ENCODE measurements at regions not wholly inside any gene's neighbourhood (a gene's known extent, or its start where the extent isn't known, plus 50 kb on each side); places are given as distances from the start of the nearest gene placed in this dataset.

DNA sequence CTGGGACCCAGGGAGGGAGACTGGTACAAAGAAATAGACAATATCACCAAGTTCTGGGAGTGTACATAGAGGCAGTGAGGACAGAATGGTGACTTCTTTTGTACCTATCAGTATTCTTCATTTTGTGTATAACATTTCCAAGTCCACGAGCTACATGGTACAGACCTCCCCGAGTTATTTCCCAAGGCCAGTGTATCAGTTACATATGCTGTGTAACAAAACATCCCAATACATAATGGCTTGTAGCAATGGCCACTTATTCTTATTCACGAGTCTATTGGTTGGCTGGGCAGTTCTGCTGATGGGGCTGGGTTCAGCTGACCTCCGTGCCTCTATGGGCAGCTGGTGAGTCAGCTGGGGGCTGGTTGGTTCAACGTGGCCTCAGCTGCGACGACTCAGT lies 98.7 kb upstream of the RFLNA start:
- DNase-seq (ENCODE audit: low read depth), result no peak
- TF ChIP-seq, protein P1, sequence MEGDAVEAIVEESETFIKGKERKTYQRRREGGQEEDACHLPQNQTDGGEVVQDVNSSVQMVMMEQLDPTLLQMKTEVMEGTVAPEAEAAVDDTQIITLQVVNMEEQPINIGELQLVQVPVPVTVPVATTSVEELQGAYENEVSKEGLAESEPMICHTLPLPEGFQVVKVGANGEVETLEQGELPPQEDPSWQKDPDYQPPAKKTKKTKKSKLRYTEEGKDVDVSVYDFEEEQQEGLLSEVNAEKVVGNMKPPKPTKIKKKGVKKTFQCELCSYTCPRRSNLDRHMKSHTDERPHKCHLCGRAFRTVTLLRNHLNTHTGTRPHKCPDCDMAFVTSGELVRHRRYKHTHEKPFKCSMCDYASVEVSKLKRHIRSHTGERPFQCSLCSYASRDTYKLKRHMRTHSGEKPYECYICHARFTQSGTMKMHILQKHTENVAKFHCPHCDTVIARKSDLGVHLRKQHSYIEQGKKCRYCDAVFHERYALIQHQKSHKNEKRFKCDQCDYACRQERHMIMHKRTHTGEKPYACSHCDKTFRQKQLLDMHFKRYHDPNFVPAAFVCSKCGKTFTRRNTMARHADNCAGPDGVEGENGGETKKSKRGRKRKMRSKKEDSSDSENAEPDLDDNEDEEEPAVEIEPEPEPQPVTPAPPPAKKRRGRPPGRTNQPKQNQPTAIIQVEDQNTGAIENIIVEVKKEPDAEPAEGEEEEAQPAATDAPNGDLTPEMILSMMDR (IDR thresholded peaks at IDR 0.05; ENCODE audit: low read depth, low read length), result no peak
- TF ChIP-seq, protein P2, sequence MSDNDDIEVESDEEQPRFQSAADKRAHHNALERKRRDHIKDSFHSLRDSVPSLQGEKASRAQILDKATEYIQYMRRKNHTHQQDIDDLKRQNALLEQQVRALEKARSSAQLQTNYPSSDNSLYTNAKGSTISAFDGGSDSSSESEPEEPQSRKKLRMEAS (IDR thresholded peaks at IDR 0.05; ENCODE audit: low read depth, low read length), result no peak
- no peak for TF ChIP-seq MYC (IDR thresholded peaks at IDR 0.05; ENCODE audit: low read depth, low read length)
- TF ChIP-seq POLR2A (IDR thresholded peaks at IDR 0.05; ENCODE audit: extremely low read depth, insufficient read length), result no peak
- H3K4me3 ChIP-seq (ENCODE audit: low read depth, low read length), result no peak overlapping the region

DNA sequence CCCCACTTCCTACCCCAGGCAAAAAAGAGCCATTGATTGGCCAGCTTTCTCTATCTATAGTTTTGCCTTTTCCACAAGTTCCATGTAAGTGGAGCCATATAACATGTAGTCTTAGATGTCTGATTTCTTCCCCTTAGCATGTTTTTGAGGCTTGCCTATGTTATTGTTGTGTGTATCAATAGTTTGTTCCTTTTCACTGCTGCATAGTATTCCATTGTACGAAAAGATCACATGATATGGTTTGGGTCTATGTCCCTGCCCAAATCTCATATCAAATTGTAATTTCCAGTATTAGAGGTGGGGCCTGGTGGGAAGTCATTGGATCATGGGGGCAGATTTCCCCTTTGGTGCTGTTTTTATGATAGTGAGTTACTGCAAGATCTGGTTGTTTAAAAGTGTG lies 93.6 kb upstream of the RFLNA start:
- TF ChIP-seq MYC (IDR thresholded peaks at IDR 0.05; ENCODE audit: low read depth, low read length), result no peak
- no peak for TF ChIP-seq POLR2A (IDR thresholded peaks at IDR 0.05; ENCODE audit: extremely low read depth, insufficient read length)
- TF ChIP-seq, protein P2 (IDR thresholded peaks at IDR 0.05; ENCODE audit: low read depth, low read length), result no peak
- TF ChIP-seq, protein P1 (IDR thresholded peaks at IDR 0.05; ENCODE audit: low read depth, low read length), result no peak
- no peak overlapping the region for H3K4me3 ChIP-seq (ENCODE audit: low read depth, low read length)
- DNase-seq (ENCODE audit: low read depth), result no peak

DNA sequence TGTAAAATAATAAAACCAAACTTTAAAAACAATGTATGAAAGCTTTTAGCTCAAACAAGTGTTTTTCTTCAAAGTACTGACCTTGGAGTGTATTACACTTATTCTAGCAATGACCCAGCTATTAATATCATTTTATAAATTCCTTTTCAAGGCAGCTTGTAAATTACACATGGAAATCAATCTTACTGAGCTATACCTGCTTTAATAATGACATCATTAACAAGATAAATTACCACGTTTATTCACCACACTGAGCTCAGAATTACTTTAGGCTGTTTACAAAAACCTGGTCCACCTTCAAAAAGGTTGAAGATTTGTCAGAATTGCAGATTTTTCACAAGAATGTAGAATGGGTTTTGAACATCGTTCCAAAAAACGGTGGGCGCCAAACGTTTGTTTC lies 91.7 kb upstream of the RFLNA start:
- no peak overlapping the region for H3K4me3 ChIP-seq (ENCODE audit: low read depth, low read length)
- TF ChIP-seq MYC (IDR thresholded peaks at IDR 0.05; ENCODE audit: low read depth, low read length) (no peak), POLR2A (IDR thresholded peaks at IDR 0.05; ENCODE audit: extremely low read depth, insufficient read length) (no peak)
- TF ChIP-seq, protein P2 (IDR thresholded peaks at IDR 0.05; ENCODE audit: low read depth, low read length), result no peak
- TF ChIP-seq, protein P1 (IDR thresholded peaks at IDR 0.05; ENCODE audit: low read depth, low read length), result no peak
- no peak for DNase-seq (ENCODE audit: low read depth)

DNA sequence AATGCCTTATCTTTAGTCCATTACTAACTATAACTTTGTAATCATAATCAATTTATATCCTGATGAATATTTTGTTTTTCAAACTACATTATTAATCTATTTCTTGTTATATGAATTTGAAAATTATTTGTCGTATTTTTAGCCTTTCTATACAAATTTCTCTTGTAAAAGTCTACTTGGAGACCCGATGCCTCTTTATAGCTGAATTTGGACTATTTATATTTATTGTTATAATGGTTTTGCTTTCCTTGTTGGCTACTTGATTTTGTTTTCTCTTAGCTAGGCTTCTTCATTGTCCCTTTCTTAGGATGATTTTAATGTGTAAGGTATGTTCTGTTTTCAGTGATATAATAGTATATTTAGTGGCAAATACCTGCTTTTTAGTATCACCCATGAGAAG lies 89.5 kb upstream of the RFLNA start:
- no peak overlapping the region for H3K4me3 ChIP-seq (ENCODE audit: low read depth, low read length)
- TF ChIP-seq POLR2A (IDR thresholded peaks at IDR 0.05; ENCODE audit: extremely low read depth, insufficient read length), result no peak
- TF ChIP-seq MYC (IDR thresholded peaks at IDR 0.05; ENCODE audit: low read depth, low read length), result no peak
- TF ChIP-seq, protein P1 (IDR thresholded peaks at IDR 0.05; ENCODE audit: low read depth, low read length), result no peak
- TF ChIP-seq, protein P2 (IDR thresholded peaks at IDR 0.05; ENCODE audit: low read depth, low read length), result no peak
- DNase-seq (ENCODE audit: low read depth), result no peak

DNA sequence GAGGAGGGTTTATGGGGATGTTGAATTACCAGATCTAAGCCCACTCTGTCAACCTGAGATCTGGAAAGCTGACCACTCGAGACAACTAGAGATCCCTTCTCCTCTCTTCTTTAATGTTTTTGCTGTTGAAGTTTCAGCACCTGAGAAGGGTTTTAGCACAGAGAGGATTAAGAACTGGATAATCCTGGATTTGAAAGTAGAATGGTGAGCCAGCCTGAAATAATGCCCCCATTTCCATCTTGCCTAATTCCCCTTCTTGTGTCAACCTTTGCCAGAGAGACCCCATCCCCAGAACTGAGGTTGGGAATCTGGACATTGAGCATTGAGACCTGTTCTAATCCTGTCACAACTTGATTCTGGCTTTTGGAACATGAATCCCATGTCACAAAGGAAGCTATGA lies 87.8 kb upstream of the RFLNA start:
- no peak overlapping the region for H3K4me3 ChIP-seq (ENCODE audit: low read depth, low read length)
- no peak for DNase-seq (ENCODE audit: low read depth)
- TF ChIP-seq, protein P1 (IDR thresholded peaks at IDR 0.05; ENCODE audit: low read depth, low read length), result no peak
- TF ChIP-seq MYC (IDR thresholded peaks at IDR 0.05; ENCODE audit: low read depth, low read length), result no peak
- TF ChIP-seq, protein P2 (IDR thresholded peaks at IDR 0.05; ENCODE audit: low read depth, low read length), result no peak
- no peak for TF ChIP-seq POLR2A (IDR thresholded peaks at IDR 0.05; ENCODE audit: extremely low read depth, insufficient read length)

DNA sequence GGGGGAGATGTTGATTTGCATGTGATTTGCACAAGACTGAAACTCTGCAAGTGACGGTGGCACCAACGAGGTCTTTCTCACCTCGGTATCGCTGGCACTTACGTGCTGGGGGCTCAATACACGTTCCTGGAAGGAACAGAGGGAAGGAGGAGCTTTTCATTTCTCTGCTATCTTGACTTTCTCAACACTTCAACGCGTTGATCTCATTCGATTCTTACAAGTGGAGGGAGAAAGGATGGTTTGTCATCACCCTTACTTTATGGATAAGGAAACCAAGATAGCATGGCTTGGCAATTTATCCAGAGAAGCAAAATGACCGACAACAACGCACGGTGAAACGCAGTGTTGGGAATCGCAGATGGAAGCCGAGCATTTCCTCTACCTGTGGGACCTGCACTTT lies 87.3 kb upstream of the RFLNA start:
- DNase-seq (ENCODE audit: low read depth), result no peak
- TF ChIP-seq MYC (IDR thresholded peaks at IDR 0.05; ENCODE audit: low read depth, low read length) (no peak), POLR2A (IDR thresholded peaks at IDR 0.05; ENCODE audit: extremely low read depth, insufficient read length) (no peak)
- TF ChIP-seq, protein P1 (IDR thresholded peaks at IDR 0.05; ENCODE audit: low read depth, low read length), result no peak
- TF ChIP-seq, protein P2 (IDR thresholded peaks at IDR 0.05; ENCODE audit: low read depth, low read length), result no peak
- no peak overlapping the region for H3K4me3 ChIP-seq (ENCODE audit: low read depth, low read length)
